GM12878 (cell line): ENCODE measurements at regions not wholly inside any gene's neighbourhood (a gene's known extent, or its start where the extent isn't known, plus 50 kb on each side); places are given as distances from the start of the nearest gene placed in this dataset.

ENCODE experiments used
- ATAC-seq: fragments of 200-7000 bp; cut with Tn5 transposase; 3 replicates; pipeline ENCODE4 v1.9.1; 2020; ENCODE audit warnings: mild to moderate bottlenecking, moderate library complexity
- BruUV-seq: library from RNA; stranded (reverse); fragments of 400-500 nt; replicated peaks from 2 replicates; lab custom pipeline; 2021; lab: Mats Ljungman, UMichigan
- CTCF ChIA-PET: fragments of 300-600 bp; sonication (Branson Sonifier 250); formaldehyde crosslinking; extraction: SDS; loops from one replicate; lab custom pipeline; 2021; ENCODE audit warnings: inconsistent platforms; lab: Yijun Ruan, JAX
- POLR2A ChIA-PET: fragments of 350-600 bp; formaldehyde crosslinking; extraction: SDS; loops from one replicate; lab custom pipeline; 2021; ENCODE audit warnings: inconsistent platforms; lab: Charles Lee
- RAD21 ChIA-PET: fragments of 300-600 bp; sonication (Branson Sonifier 250); formaldehyde crosslinking; loops from one replicate; lab custom pipeline; 2023; ENCODE audit warnings: antibody characterized with exemption; ENCODE audit not compliant: unreplicated experiment; lab: Charles Lee
- SMC1A ChIA-PET: fragments of 300-600 bp; sonication (Branson Sonifier 250); formaldehyde crosslinking; loops from one replicate; lab custom pipeline; 2023; ENCODE audit not compliant: unreplicated experiment, uncharacterized antibody; lab: Charles Lee
- DNase-seq: peaks from one replicate; pipeline ENCODE4 v3.0.0-alpha.2; 2011; ENCODE audit warnings: low read depth, low spot score
- FAIRE-seq: peaks from 3 replicates; lab custom pipeline; 2011; peaks lifted over from hg19 to GRCh38; lab: Jason Lieb, UNC
- H2AFZ ChIP-seq: 2 replicates; pipeline ENCODE4 v1.6.0; 2011; ENCODE audit warnings: low read depth, low read length, control low read depth; ENCODE audit not compliant: control insufficient read depth
- H3K27ac ChIP-seq: 2 replicates; pipeline ENCODE4 v1.5.1; 2011; ENCODE audit warnings: control low read depth; ENCODE audit not compliant: control insufficient read depth, insufficient read depth
- H3K27me3 ChIP-seq, 2 experiments: replicated peaks in 1 of 2; 2 replicates each; pipeline versions ENCODE4 v1.6.0 to v1.6.1; 2011; ENCODE audit warnings: low read length in 1 of 2; ENCODE audit not compliant: control insufficient read depth in 2 of 2, insufficient read depth in 2 of 2
- H3K36me3 ChIP-seq, 2 experiments: 2 replicates each; pipeline ENCODE4 v1.5.1; 2011; ENCODE audit warnings: low read length in 1 of 2; ENCODE audit not compliant: control insufficient read depth in 2 of 2, insufficient read depth in 2 of 2
- H3K4me1 ChIP-seq: 2 replicates; pipeline ENCODE4 v1.6.1; 2011; ENCODE audit warnings: mild to moderate bottlenecking, low read length, moderate library complexity, mixed read lengths; ENCODE audit not compliant: control insufficient read depth, insufficient read depth
- H3K4me2 ChIP-seq: 2 replicates; pipeline ENCODE4 v1.6.0; 2011; ENCODE audit warnings: control low read depth; ENCODE audit not compliant: control insufficient read depth, insufficient read depth
- H3K4me3 ChIP-seq: fragments of 200-600 bp; sonication (generic); 2 replicates; pipeline ENCODE4 v1.5.1; 2016
- H3K79me2 ChIP-seq: 2 replicates; pipeline ENCODE4 v1.6.0; 2011; ENCODE audit warnings: low read length; ENCODE audit not compliant: control insufficient read depth, insufficient read depth
- H3K9ac ChIP-seq: 2 replicates; pipeline ENCODE4 v1.8.0; 2011; ENCODE audit warnings: low read length, control low read depth, mixed read lengths; ENCODE audit not compliant: control insufficient read depth, insufficient read depth
- H3K9me3 ChIP-seq: replicated peaks from 3 replicates; pipeline ENCODE4 v1.5.1; 2011; ENCODE audit warnings: mild to moderate bottlenecking, low read length; ENCODE audit not compliant: control insufficient read depth, insufficient read depth
- H4K20me1 ChIP-seq: 2 replicates; pipeline ENCODE4 v1.6.0; 2011; ENCODE audit not compliant: control insufficient read depth, insufficient read depth
- CBX3 ChIP-seq: fragments of 200-600 bp; sonication (generic); IDR thresholded peaks from 2 replicates; pipeline ENCODE4 v1.6.1; 2016; ENCODE audit warnings: low read depth, borderline replicate concordance
- CHD4 ChIP-seq: fragments of 200-600 bp; sonication (generic); IDR thresholded peaks from 2 replicates; pipeline ENCODE4 v1.6.1; 2016; ENCODE audit warnings: mild to moderate bottlenecking
- CREM ChIP-seq: IDR thresholded peaks from 2 replicates; pipeline ENCODE4 v1.6.1; 2014; ENCODE audit warnings: antibody characterized with exemption, low read depth
- ETV6 ChIP-seq, 2 experiments: fragments of 450-650 bp in 1 of 2; IDR thresholded peaks in 1 of 2; conservative IDR thresholded peaks in 1 of 2; 2 replicates each; pipeline ENCODE4 v1.6.1; 2014; ENCODE audit warnings: antibody characterized with exemption in 1 of 2, borderline replicate concordance in 1 of 2, low read depth in 1 of 2, mild to moderate bottlenecking in 1 of 2, moderate library complexity in 1 of 2
- IRF5 ChIP-seq: fragments of 450-650 bp; IDR thresholded peaks from 2 replicates; pipeline ENCODE4 v1.6.1; 2017; ENCODE audit warnings: borderline replicate concordance
- KAT2A ChIP-seq: conservative IDR thresholded peaks from 2 replicates; pipeline ENCODE4 v1.6.1; 2011; ENCODE audit warnings: low read depth, low read length; ENCODE audit not compliant: control insufficient read depth
- NR2F1 ChIP-seq: fragments of 450-650 bp; conservative IDR thresholded peaks from 2 replicates; pipeline ENCODE4 v1.6.1; 2017; ENCODE audit warnings: mild to moderate bottlenecking
- SIN3A ChIP-seq: IDR thresholded peaks from 2 replicates; pipeline ENCODE4 v1.6.1; 2012; ENCODE audit warnings: low read depth, low read length, improper control_type of control experiment
- SKIL ChIP-seq: fragments of 450-650 bp; IDR thresholded peaks from 2 replicates; pipeline ENCODE4 v1.6.1; 2017; ENCODE audit warnings: mild to moderate bottlenecking, low read depth, inconsistent platforms; ENCODE audit not compliant: poor library complexity, severe bottlenecking
- SMARCA5 ChIP-seq: fragments of 450-650 bp; IDR thresholded peaks from 2 replicates; pipeline ENCODE4 v1.6.1; 2017; ENCODE audit warnings: mild to moderate bottlenecking
- STAT1 ChIP-seq: fragments of 450-650 bp; conservative IDR thresholded peaks from 2 replicates; pipeline ENCODE4 v1.6.1; 2014; ENCODE audit warnings: antibody characterized with exemption, mild to moderate bottlenecking
- STAT3 ChIP-seq: IDR thresholded peaks from 2 replicates; pipeline ENCODE4 v1.6.1; 2011; ENCODE audit warnings: low read depth, low read length, improper control_type of control experiment
- YY1 ChIP-seq: IDR thresholded peaks from 2 replicates; pipeline ENCODE4 v1.6.1; 2011; ENCODE audit warnings: low read depth, mild to moderate bottlenecking, low read length
- ZBTB33 ChIP-seq: fragments of 450-650 bp; IDR thresholded peaks from 2 replicates; pipeline ENCODE4 v1.6.1; 2017; ENCODE audit warnings: mild to moderate bottlenecking
- ZBTB4 ChIP-seq: fragments of 450-650 bp; formaldehyde crosslinking; IDR thresholded peaks from 2 replicates; pipeline ENCODE4 v1.4.0; 2022; ENCODE audit warnings: mild to moderate bottlenecking, moderate library complexity
- WGBS: methylation state at CpG from one replicate; pipeline ENCODE4 v1.1.6; 2016; ENCODE audit warnings: low lambda C conversion rate; ENCODE audit not compliant: insufficient replicate concordance, insufficient coverage; ENCODE audit errors: missing lambda C conversion rate; 5-methylcytosine and 5-hydroxymethylcytosine counted together
- in situ Hi-C: fragments of 300-500 bp; cut with MboI; formaldehyde crosslinking; loops from 9 replicates; pipeline ENCODE4 v1.14.3; 2018; ENCODE audit warnings: mixed read lengths
- intact Hi-C: fragments of 100-400 bp; cut with micrococcal nuclease; formaldehyde crosslinking; loops from one replicate; pipeline ENCODE4 v1.14.2; 2022; ENCODE audit not compliant: unreplicated experiment

- Histone ChIP-seq H3K27me3 (no peaks in the 10 kb centered on the region), H3K4me1 (no peaks in the 10 kb centered on the region), H3K4me3 (no peak overlapping the region), H3K36me3 (no peaks in the 10 kb centered on the region), H3K79me2 (no peaks in the 10 kb centered on the region), H4K20me1 (no peaks in the 10 kb centered on the region), H3K9me3 (no peaks in the 10 kb centered on the region), H2AFZ (no peak overlapping the region), H3K27ac (no peak overlapping the region), H3K4me2 (no peak overlapping the region), H3K9ac (no peak overlapping the region)
- ChIA-PET SMC1A (no interaction called here), POLR2A (no interaction called here), RAD21 (no interaction called here), CTCF (no interaction called here)
- in situ Hi-C loops (no loop called here), intact Hi-C loops (no loop called here)
- no TSS peak for BruUV-seq
- FAIRE-seq (no peak), DNase-seq (no peak), ATAC-seq (no peak)
- 37% methylated on average over 8 of the region's 9 CpGs for WGBS
- no peak for TF ChIP-seq SKIL
- TF ChIP-seq SMARCA5, result no peak
- TF ChIP-seq CHD4, result no peak
- no peak for TF ChIP-seq STAT1
- no peak for TF ChIP-seq STAT3
- no peak for TF ChIP-seq KAT2A
- TF ChIP-seq NR2F1, result no peak
- TF ChIP-seq ETV6 (conservative IDR thresholded peaks at IDR 0.05 in 1 of 2, IDR thresholded peaks at IDR 0.05 in 1 of 2; ENCODE audit: borderline replicate concordance in 1 of 2, low read depth in 1 of 2), result no peak
- no peak for TF ChIP-seq CREM
- TF ChIP-seq ZBTB33, result no peak
- no peak for TF ChIP-seq ZBTB4 (CRISPR knock-in tag)
- TF ChIP-seq CBX3, result no peak
- TF ChIP-seq IRF5, result no peak
- TF ChIP-seq SIN3A, result no peak
- no peak for TF ChIP-seq YY1
Measured at GRCh38 chr7:51949726-51950644, 633.4 kb upstream of the COBL start.
